ENCODE measurements at regions not wholly inside any gene's neighbourhood (a gene's known extent, or its start where the extent isn't known, plus 50 kb on each side); places are given as distances from the start of the nearest gene placed in this dataset.

GRCh38 chr4:157832596-157832995 lies 340.2 kb downstream of the GASK1B start:
- TF ChIP-seq CTCF (IDR thresholded peaks at IDR 0.05) (no peak), POLR2A (IDR thresholded peaks at IDR 0.05) (no peak)
